DMS153 treated with DMSO at 0.1 percent for 48 hours (cell line): ENCODE measurements at regions not wholly inside any gene's neighbourhood (a gene's known extent, or its start where the extent isn't known, plus 50 kb on each side); places are given as distances from the start of the nearest gene placed in this dataset.

Experiments
- DNase-seq: peaks from one replicate; lab custom pipeline; 2025; ENCODE audit not compliant: unreplicated experiment; lab: John Stamatoyannopoulos, UW

- no peak for DNase-seq
Observed at GRCh38 chr18:40420675-40421074, 1534.4 kb upstream of the PIK3C3 start.

DNA sequence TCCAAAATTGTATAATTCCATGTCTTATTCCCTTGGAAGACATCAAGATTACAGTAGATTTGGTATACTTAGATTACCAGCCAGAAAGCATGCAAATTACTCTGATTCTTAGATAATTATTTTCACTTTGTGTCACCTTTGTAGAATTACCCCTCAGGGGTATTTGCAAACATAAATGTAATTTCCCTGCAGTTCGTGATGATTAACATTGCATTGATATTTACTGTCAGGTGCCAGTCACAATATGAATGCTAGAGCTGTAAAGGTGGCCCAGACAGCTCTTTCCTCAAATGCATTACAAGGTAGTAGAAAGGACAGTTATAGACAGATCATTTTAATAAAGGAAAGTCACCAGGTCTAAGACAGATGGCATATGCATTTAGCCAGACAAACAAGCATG lies 1537.5 kb upstream of the PIK3C3 start:
- no peak for DNase-seq

GRCh38 chr18:40415821-40416220 lies 1539.2 kb upstream of the PIK3C3 start:
- no peak for DNase-seq

DNA sequence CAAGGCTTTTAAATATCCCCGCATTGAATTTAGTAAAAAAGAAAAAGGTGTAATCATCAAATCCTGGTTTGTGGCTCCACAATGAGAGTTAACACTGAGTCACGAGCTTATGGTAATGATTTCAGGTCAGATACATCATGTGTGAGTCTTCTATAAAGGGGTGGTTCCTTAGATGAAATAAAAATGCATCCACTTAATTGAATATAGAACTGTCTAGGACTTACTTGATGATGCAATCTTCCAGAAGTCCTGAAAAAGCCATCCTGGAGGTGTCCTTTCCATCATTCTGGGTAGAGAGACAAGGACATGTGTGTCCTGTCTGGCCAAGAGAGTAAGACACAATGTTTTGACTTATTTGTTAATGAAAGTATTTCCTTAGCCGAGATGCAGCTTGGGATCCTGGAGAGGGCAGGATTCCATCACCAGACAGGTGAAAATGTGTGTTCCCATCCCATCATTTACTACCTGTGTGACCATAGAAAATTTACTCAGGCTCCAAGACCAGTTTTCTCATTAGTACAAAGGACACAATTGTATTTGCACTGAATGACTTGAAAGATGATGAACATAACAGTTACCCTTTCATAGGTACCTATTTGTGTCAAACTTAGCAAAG lies 1539.8 kb upstream of the PIK3C3 start:
- no peak for DNase-seq

- no peak for DNase-seq
Observed at GRCh38 chr18:40414155-40414754, 1540.8 kb upstream of the PIK3C3 start.

GRCh38 chr18:40413160-40413559 lies 1541.9 kb upstream of the PIK3C3 start:
- peak; percentile 66 for DNase-seq

GRCh38 chr18:40412410-40412809 lies 1542.6 kb upstream of the PIK3C3 start:
- no peak for DNase-seq

DNA sequence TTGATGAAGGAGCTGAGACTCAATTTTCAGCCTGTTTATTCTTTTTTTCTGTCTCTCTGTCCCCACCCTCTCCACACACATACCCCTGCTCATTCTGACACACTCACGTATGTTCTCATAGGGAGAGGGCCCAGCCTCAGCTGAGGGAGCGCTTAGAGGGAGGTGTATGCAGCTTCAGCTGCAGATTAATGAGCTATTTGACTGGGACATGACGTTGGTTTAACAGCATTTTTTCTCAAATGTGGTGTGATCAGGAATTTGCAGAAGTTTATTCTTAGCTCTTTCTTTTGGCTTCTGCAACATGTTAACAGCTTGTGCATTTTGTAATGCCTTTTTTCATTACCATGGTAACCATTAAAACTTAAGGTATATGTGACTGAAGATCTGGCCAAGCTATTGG lies 1547.1 kb upstream of the PIK3C3 start:
- no peak for DNase-seq

- no peak for DNase-seq
Observed at GRCh38 chr18:40404284-40404683, 1550.8 kb upstream of the PIK3C3 start.

GRCh38 chr18:40402052-40402451 lies 1553.0 kb upstream of the PIK3C3 start:
- DNase-seq = no peak

- DNase-seq = no peak
Observed at GRCh38 chr18:40388121-40388520, 1566.9 kb upstream of the PIK3C3 start.

DNA sequence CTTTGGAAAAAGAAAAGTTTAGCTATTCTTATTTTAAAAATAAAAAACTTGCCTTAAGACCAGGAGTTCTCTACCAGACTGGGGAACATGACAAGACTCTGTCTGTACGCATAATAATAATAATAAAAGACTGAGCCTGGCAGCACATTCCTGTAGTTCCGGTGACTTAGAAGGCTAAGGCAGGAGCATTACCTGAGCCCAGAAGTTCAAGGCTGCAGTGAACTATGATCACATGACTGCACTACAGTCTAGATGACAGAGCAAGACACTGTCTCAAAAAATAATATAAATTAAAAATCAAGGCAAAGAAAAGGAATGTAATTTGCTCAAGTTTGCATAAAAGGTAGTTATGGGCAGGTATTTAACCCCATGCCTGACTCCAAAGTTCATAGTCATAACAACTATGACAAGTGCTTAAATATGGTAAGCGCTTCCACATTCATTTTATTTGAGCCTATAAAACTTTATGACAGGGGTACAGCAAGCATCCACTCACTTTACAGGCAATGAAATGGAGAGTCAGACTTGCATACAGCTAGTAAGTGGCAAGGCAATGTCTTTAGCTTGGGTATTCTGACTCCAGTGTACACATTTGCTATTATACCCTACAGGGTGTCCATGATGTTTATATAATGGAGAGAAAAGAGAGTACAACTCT lies 1567.8 kb upstream of the PIK3C3 start:
- no peak for DNase-seq

DNA sequence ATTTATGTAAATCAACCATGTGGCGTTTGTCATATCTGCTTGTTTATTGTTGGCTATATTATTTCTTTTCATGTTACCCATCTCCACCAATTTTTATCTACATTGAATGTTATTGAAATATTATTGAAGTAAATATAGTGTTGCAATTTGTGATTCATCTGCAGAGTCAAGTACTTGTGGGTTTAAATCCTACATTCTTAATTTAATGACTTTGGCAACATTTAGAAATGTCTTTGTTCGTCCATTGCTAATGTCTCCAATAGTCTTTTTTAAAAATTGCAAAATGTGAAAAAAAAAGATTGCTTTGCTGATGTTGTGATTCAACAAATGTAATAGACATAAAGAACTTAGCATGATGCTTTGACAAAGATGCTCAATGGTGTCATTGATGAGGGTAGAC lies 1572.8 kb upstream of the PIK3C3 start:
- DNase-seq = no peak

GRCh38 chr18:40380686-40381439 lies 1574.2 kb upstream of the PIK3C3 start:
- no peak for DNase-seq

GRCh38 chr18:40375837-40376236 lies 1579.2 kb upstream of the PIK3C3 start:
- DNase-seq = no peak

DNA sequence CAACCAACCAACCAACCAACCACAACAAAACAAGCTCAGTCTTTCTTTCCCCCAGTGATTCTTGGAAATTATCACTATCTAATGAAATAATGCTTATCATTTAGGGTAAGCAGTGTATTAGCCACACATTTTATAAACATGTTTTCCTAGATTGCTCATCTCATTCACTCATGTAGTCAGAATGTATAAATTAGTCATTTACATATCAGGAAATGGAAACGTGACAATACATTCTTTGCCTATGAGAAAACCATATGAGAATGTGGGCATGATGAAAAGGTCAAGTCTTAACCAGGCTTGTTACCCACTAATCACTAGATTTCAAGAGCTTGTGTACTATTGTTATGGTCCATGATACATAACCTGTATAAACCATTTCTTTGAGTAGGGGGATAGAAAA lies 1583.4 kb upstream of the PIK3C3 start:
- no peak for DNase-seq

GRCh38 chr18:40367576-40367975 lies 1587.5 kb upstream of the PIK3C3 start:
- DNase-seq = no peak

DNA sequence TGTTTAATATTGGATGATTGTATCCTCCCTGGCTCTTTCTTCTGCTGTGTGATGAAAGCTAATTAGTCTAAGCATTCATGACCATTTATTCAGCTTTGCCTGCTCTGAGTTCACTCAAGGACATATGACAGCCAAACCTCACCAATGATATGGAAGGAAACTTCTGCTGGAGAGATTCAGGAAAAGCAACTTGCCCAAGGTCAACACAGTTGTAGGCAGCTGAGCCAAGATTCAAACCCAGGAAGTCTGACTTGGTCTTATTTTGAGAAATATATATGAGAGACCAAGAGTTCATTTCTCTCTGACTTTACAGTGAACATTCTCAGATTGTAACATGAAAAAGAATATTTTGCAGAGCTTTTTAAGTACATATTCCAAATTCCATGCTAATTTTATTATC lies 1588.5 kb upstream of the PIK3C3 start:
- DNase-seq = no peak

DNA sequence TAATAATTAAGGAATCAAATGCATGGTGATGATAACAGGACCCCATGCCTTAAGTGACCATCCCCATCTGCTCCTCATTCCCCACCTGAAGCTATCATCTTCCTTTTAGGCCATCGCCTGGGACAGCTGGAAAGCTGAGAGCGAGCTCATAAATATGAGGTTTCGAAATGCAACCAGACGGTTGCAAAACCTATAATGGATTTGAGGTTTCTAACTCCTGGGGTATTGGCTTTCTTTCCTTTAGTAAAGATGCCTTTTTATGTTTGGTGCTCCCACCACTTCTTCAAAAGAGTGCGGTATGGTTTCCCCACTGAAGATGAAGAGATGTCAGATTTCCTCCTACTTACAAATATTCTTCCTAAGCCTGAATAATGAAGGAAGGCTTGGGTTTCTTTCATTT lies 1589.5 kb upstream of the PIK3C3 start:
- no peak for DNase-seq

- DNase-seq = no peak
Observed at GRCh38 chr18:40360558-40360957, 1594.5 kb upstream of the PIK3C3 start.

DNA sequence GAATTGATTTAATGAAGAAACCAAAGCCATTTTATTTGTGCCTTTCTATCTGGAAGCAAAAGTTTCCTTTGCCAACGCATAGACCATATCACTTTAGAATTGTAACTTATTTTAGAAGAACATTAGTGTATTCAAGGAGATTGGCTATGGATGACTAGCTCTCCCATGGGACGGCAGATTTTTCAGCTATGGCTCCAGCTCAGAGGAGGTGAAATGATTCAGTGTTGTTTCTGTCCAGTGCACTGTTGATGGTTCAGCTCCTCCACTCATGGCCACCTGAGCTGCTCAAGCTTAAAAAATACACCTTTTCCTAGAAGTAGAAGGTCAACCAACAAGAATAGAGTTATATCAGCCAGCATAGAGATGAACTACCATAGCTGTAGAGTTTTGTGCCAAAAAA lies 1597.5 kb upstream of the PIK3C3 start:
- DNase-seq = no peak

GRCh38 chr18:40356168-40356567 lies 1598.9 kb upstream of the PIK3C3 start:
- peak; percentile 7 for DNase-seq
